ENCODE measurements at regions not wholly inside any gene's neighbourhood (a gene's known extent, or its start where the extent isn't known, plus 50 kb on each side); places are given as distances from the start of the nearest gene placed in this dataset.

DNA sequence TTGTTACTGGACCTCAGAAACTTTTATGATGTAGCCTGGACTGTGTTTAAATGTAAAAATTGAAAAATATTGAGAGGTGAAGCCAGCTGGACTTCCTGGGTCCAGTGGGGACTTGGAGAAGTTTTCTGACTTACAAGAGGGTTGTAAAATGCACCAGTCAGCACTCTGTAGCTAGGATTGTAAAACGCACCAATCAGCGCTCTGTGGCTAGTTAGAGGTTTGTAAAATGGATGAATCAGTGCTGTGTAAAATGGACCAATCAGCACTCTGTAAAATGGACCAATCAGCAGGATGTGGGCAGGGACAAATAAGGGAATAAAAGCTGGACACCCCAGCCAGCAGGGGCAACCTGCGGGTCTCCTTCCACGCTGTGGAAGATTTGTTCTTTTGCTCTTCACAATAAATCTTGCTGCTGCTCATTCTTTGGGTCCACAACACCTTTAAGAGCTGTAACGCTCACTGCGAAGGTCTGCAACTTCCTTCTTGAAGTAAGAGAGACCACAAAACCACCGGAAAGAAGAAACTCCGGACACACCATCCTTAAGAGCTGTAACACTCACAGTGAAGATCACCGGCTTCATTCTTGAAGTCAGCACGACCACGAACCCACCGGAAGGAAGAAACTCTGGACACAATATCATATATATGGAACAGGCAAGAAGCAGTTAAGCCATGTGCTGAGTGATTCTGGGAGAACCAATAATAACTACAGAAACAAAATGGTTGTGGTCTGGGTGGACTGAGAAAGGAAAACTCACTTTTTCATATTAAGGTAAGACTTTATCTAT is 201.3 kb downstream of the GABRG2 start:
- no peak for TF ChIP-seq POLR2A (IDR thresholded peaks at IDR 0.05)
- TF ChIP-seq, protein P1, sequence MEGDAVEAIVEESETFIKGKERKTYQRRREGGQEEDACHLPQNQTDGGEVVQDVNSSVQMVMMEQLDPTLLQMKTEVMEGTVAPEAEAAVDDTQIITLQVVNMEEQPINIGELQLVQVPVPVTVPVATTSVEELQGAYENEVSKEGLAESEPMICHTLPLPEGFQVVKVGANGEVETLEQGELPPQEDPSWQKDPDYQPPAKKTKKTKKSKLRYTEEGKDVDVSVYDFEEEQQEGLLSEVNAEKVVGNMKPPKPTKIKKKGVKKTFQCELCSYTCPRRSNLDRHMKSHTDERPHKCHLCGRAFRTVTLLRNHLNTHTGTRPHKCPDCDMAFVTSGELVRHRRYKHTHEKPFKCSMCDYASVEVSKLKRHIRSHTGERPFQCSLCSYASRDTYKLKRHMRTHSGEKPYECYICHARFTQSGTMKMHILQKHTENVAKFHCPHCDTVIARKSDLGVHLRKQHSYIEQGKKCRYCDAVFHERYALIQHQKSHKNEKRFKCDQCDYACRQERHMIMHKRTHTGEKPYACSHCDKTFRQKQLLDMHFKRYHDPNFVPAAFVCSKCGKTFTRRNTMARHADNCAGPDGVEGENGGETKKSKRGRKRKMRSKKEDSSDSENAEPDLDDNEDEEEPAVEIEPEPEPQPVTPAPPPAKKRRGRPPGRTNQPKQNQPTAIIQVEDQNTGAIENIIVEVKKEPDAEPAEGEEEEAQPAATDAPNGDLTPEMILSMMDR (IDR thresholded peaks at IDR 0.05): no peak
- no peak for TF ChIP-seq POLR2AphosphoS5 (IDR thresholded peaks at IDR 0.05)
